Trophoblast cell (in vitro differentiated cells and primary cell): ENCODE measurements at regions not wholly inside any gene's neighbourhood (a gene's known extent, or its start where the extent isn't known, plus 50 kb on each side); places are given as distances from the start of the nearest gene placed in this dataset.

ENCODE experiments used
- DNase-seq, 2 donors: peaks; one replicate each; pipeline ENCODE4 v3.0.0-alpha.2; 2016
- H2AFZ ChIP-seq: 2 replicates; pipeline ENCODE4 v1.6.1; 2013; ENCODE audit warnings: low read length, moderate library complexity, mild to moderate bottlenecking; ENCODE audit not compliant: insufficient read depth, poor library complexity
- H2AK5ac ChIP-seq: 2 replicates; pipeline ENCODE4 v1.6.1; 2013; ENCODE audit warnings: mild to moderate bottlenecking, low read length
- H2BK120ac ChIP-seq: 2 replicates; pipeline ENCODE4 v1.6.1; 2013; ENCODE audit warnings: low read length, mild to moderate bottlenecking, moderate library complexity; ENCODE audit not compliant: insufficient read depth, poor library complexity
- H2BK12ac ChIP-seq: 2 replicates; pipeline ENCODE4 v1.6.1; 2013; ENCODE audit warnings: mild to moderate bottlenecking, low read length, moderate library complexity
- H2BK5ac ChIP-seq: 2 replicates; pipeline ENCODE4 v1.6.1; 2013; ENCODE audit warnings: low read length, low read depth, moderate library complexity, mild to moderate bottlenecking; ENCODE audit not compliant: poor library complexity
- H3K14ac ChIP-seq: 2 replicates; pipeline ENCODE4 v1.6.1; 2013; ENCODE audit warnings: mild to moderate bottlenecking, low read length
- H3K18ac ChIP-seq: 2 replicates; pipeline ENCODE4 v1.6.1; 2013; ENCODE audit warnings: mild to moderate bottlenecking, low read length
- H3K23ac ChIP-seq: 2 replicates; pipeline ENCODE4 v1.6.1; 2013; ENCODE audit warnings: low read length
- H3K27ac ChIP-seq: 2 replicates; pipeline ENCODE4 v1.5.1; 2013; ENCODE audit warnings: low read depth, mild to moderate bottlenecking, inconsistent platforms, low read length, moderate library complexity
- H3K27me3 ChIP-seq: 2 replicates; pipeline ENCODE4 v1.6.1; 2013; ENCODE audit warnings: inconsistent platforms, mild to moderate bottlenecking, low read length, moderate library complexity; ENCODE audit not compliant: insufficient read depth
- H3K36me3 ChIP-seq, 2 experiments: 1 replicate in 1 of 2; 2 replicates in 1 of 2; pipeline ENCODE4 v1.6.1; 2013; ENCODE audit warnings: low read length in 2 of 2, mild to moderate bottlenecking in 2 of 2, moderate library complexity in 1 of 2; ENCODE audit not compliant: insufficient read depth in 2 of 2, control insufficient read depth in 1 of 2
- H3K4ac ChIP-seq: 2 replicates; pipeline ENCODE4 v1.6.1; 2013; ENCODE audit warnings: low read depth, mild to moderate bottlenecking, low read length, moderate library complexity
- H3K4me1 ChIP-seq, 2 experiments: 1 replicate in 1 of 2; 2 replicates in 1 of 2; pipeline ENCODE4 v1.6.1; 2013; ENCODE audit warnings: low read length in 2 of 2, mild to moderate bottlenecking in 2 of 2, moderate library complexity in 1 of 2; ENCODE audit not compliant: insufficient read depth in 2 of 2, control insufficient read depth in 1 of 2
- H3K4me2 ChIP-seq: 2 replicates; pipeline ENCODE4 v1.6.1; 2013; ENCODE audit warnings: inconsistent platforms, mild to moderate bottlenecking, low read length, moderate library complexity
- H3K4me3 ChIP-seq: 2 replicates; pipeline ENCODE4 v1.5.1; 2013; ENCODE audit warnings: mild to moderate bottlenecking, low read depth, low read length, inconsistent platforms
- H3K79me1 ChIP-seq: one replicate; pipeline ENCODE4 v1.6.1; 2013; ENCODE audit warnings: low read length
- H3K79me2 ChIP-seq: 2 replicates; pipeline ENCODE4 v1.6.1; 2013; ENCODE audit warnings: low read length, mild to moderate bottlenecking; ENCODE audit not compliant: control insufficient read depth, insufficient read depth, poor library complexity
- H3K9ac ChIP-seq: 2 replicates; pipeline ENCODE4 v1.6.1; 2013; ENCODE audit warnings: mild to moderate bottlenecking, low read length
- H3K9me3 ChIP-seq: 2 replicates; pipeline ENCODE4 v1.6.1; 2013; ENCODE audit warnings: low read depth, mild to moderate bottlenecking, control low read depth, inconsistent platforms, low read length; ENCODE audit not compliant: insufficient read depth
- H4K12ac ChIP-seq: 2 replicates; pipeline ENCODE4 v1.6.1; 2013; ENCODE audit warnings: low read depth, mild to moderate bottlenecking, low read length, moderate library complexity
- H4K8ac ChIP-seq: 2 replicates; pipeline ENCODE4 v1.6.1; 2013; ENCODE audit warnings: low read depth, mild to moderate bottlenecking, low read length, moderate library complexity
- H4K91ac ChIP-seq: one replicate; pipeline ENCODE4 v1.6.1; 2013; ENCODE audit warnings: low read depth, mild to moderate bottlenecking, low read length, moderate library complexity
- WGBS: extraction: QIAGEN DNeasy Blood & Tissue Kit; methylation state at CpG from one replicate; pipeline ENCODE4 v1.1.7; 2013; ENCODE audit warnings: missing lambda C conversion rate; ENCODE audit not compliant: insufficient read length, insufficient coverage; ENCODE audit errors: extremely low coverage; 5-methylcytosine and 5-hydroxymethylcytosine counted together

GRCh38 chr10:91054325-91054724, 133.4 kb upstream of the ANKRD1 start:
- H2BK5ac ChIP-seq: no peak overlapping the region
- DNase-seq: peak; percentile 63 to 88
- no peak overlapping the region for H2BK120ac ChIP-seq
- no peak overlapping the region for H3K4me2 ChIP-seq
- H3K36me3 ChIP-seq: no peaks in the 10 kb centered on the region
- H3K9me3 ChIP-seq: no peaks in the 10 kb centered on the region
- H4K12ac ChIP-seq: no peak overlapping the region
- H3K4me1 ChIP-seq: peaks cover 2 to 4% of the 10 kb centered on the region in 2 experiments
- no peaks in the 10 kb centered on the region for H3K27me3 ChIP-seq
- no peak overlapping the region for H3K4me3 ChIP-seq
- no peak overlapping the region for H4K8ac ChIP-seq
- peak overlapping the region; percentile 39 for H3K27ac ChIP-seq
- no peaks in the 10 kb centered on the region for H3K79me1 ChIP-seq
- H3K18ac ChIP-seq: no peak overlapping the region
- no peak overlapping the region for H2AK5ac ChIP-seq
- H3K23ac ChIP-seq: no peak overlapping the region
- H3K14ac ChIP-seq: no peak overlapping the region
- H4K91ac ChIP-seq: no peak overlapping the region
- no peak overlapping the region for H2AFZ ChIP-seq
- H2BK12ac ChIP-seq: no peak overlapping the region
- no CpG with 5 or more reads among the region's 2 CpGs for WGBS
- no peaks in the 10 kb centered on the region for H3K79me2 ChIP-seq
- no peak overlapping the region for H3K4ac ChIP-seq
- H3K9ac ChIP-seq: no peak overlapping the region

DNA sequence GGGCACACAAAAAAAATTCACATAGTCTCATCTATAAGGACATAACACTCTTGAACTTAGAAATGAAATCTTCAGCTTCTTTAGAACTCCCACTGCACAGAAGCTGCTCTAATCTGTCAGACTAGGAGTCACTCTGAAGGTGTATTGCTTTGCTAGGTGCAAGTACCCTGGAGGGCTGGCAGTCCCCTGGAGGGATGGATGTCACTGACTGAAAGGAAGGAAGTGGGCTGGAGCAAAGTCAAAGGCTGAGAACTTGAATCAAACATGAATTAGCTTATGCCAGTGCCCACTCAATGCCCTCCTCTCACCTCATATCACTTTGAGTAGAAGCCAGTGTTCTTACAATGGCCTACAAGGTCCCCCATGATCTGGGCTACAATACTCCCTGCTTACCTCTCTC, 140.3 kb upstream of the ANKRD1 start:
- Histone ChIP-seq H3K18ac (no peak overlapping the region), H3K9me3 (no peaks in the 10 kb centered on the region), H3K27me3 (no peaks in the 10 kb centered on the region), H3K4me1 (no peaks in the 10 kb centered on the region), H3K23ac (no peak overlapping the region), H3K4me3 (no peak overlapping the region), H3K14ac (no peak overlapping the region), H3K4me2 (no peak overlapping the region), H4K91ac (no peak overlapping the region), H2AFZ (no peak overlapping the region), H2AK5ac (no peak overlapping the region), H3K36me3 (no peaks in the 10 kb centered on the region), H3K9ac (no peak overlapping the region), H2BK5ac (no peak overlapping the region), H3K79me2 (no peaks in the 10 kb centered on the region), H3K27ac (no peak overlapping the region), H3K4ac (no peak overlapping the region), H3K79me1 (no peaks in the 10 kb centered on the region), H2BK12ac (no peak overlapping the region), H4K12ac (no peak overlapping the region), H2BK120ac (no peak overlapping the region), H4K8ac (no peak overlapping the region)
- DNase-seq: no peak

- Histone ChIP-seq H3K27ac (no peak overlapping the region), H3K18ac (no peak overlapping the region), H3K9me3 (no peaks in the 10 kb centered on the region), H3K9ac (no peak overlapping the region), H2BK5ac (no peak overlapping the region), H2AK5ac (no peak overlapping the region), H3K14ac (no peak overlapping the region), H3K4me3 (no peak overlapping the region), H3K79me1 (no peaks in the 10 kb centered on the region), H4K12ac (no peak overlapping the region), H2BK120ac (no peak overlapping the region), H3K27me3 (no peaks in the 10 kb centered on the region), H2AFZ (no peak overlapping the region), H3K23ac (no peak overlapping the region), H3K4me1 (no peaks in the 10 kb centered on the region), H4K91ac (no peak overlapping the region), H2BK12ac (no peak overlapping the region), H3K79me2 (no peaks in the 10 kb centered on the region), H3K4ac (no peak overlapping the region), H4K8ac (no peak overlapping the region), H3K4me2 (no peak overlapping the region), H3K36me3 (no peaks in the 10 kb centered on the region)
- no CpG with 5 or more reads among the region's 2 CpGs for WGBS
- DNase-seq: no peak
These were observed 140.7 kb upstream of the ANKRD1 start for GRCh38 chr10:91061608-91062007.

- Histone ChIP-seq H4K12ac (no peak overlapping the region), H3K79me2 (no peaks in the 10 kb centered on the region), H3K4me2 (no peak overlapping the region), H2BK5ac (no peak overlapping the region), H3K27me3 (no peaks in the 10 kb centered on the region), H4K91ac (no peak overlapping the region), H3K18ac (no peak overlapping the region), H3K4me3 (no peak overlapping the region), H3K27ac (no peak overlapping the region), H3K4me1 (no peaks in the 10 kb centered on the region), H3K79me1 (no peaks in the 10 kb centered on the region), H3K9me3 (no peaks in the 10 kb centered on the region), H4K8ac (no peak overlapping the region), H2AK5ac (no peak overlapping the region), H3K36me3 (no peaks in the 10 kb centered on the region), H3K23ac (no peak overlapping the region), H2BK12ac (no peak overlapping the region), H2AFZ (no peak overlapping the region), H3K4ac (no peak overlapping the region), H2BK120ac (no peak overlapping the region), H3K14ac (no peak overlapping the region), H3K9ac (no peak overlapping the region)
- WGBS: no CpG with 5 or more reads among the region's 3 CpGs
- DNase-seq: no peak
These were observed 141.2 kb upstream of the ANKRD1 start for GRCh38 chr10:91062091-91062490.
